Eye (tissue), 1 donor: ENCODE measurements at regions not wholly inside any gene's neighbourhood (a gene's known extent, or its start where the extent isn't known, plus 50 kb on each side); places are given as distances from the start of the nearest gene placed in this dataset.
A peak's percentile ranks its signal among the peaks of the same experiment; 100 is the strongest.
"Not testable (repeated sequence)": the region's sequence is repeated elsewhere in the genome, so short reads cannot be mapped to it uniquely, and the experiment has no call there.

Experiments
- DNase-seq: peaks from one replicate; pipeline ENCODE4 v3.0.0-alpha.2; 2015

DNA sequence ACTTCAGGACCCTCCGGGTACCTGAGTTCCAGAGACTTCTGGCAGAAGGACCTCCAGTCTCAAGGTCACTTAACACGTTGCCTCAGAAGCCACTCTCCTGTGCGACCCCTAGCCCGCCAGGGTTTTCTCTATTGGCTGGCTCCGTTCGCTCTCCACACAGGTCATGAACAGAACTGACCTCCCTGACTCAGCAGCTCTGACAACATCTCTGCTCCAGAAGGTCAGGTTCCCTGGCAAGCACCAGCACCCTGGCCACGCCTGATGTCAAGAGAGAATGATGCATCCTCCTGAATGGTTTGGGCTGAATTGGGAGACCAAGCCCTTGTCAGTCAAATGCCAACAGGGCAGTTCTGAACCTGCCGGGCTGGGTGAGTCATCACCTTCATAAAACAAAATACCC lies 84.3 kb upstream of the TMEM45B start:
- DNase-seq = no peak

DNA sequence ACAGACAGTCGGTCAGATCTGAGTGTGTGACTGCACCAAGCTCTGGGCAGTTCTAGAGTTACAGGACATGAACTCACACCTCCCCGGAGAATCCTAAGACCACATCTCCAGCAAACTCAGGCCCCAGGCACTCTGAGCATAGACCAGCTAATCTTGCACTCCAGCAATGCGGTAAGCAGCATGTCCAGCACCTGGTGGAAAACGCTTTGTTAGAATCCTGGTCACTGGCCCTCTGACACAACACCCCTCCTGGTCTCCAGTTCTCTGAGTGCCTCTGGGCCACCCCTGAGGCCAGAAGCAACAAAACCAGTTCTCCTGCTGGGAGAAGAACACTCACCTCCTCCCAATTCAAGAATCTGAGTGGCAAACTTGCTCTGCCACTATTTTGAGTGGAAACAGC lies 82.7 kb upstream of the TMEM45B start:
- DNase-seq = no peak

DNA sequence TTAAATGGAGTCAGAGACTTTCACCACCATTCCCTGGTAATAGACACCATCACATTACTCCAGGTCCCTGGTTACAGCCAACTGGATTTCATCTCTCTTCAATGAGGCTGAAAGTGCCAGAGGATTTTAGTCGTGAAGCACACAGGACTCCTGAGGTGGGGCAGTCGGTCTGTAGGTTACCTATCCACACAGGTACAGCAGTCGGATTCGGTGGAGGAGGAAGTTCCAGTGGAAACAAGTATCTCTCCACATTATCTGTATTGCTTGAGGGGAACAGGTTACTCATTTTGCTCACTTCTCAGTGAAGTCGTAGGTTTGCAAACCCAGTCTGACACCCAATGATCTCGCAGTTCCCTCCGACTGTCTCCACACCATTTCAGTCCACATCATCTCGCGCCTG lies 82.3 kb upstream of the TMEM45B start:
- DNase-seq = no peak

DNA sequence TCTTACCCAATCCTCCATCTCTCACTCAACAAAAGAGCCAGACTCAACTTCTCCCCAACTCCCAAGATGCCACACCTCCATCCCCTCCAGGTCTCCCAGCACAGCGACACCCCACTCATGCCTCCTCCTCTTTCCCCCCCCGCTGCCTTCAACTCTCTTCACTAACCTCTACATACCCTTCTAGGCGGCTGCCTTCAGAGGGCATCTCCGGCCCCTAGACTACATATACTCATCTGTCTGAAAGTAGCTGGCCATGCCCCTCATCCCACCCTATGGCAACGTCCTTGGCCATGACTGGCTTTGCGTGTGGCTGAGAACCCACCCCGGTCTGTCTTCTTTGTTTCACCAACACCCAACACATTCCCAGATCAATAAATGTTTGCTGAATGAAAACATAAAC lies 81.7 kb upstream of the TMEM45B start:
- DNase-seq = no peak

DNA sequence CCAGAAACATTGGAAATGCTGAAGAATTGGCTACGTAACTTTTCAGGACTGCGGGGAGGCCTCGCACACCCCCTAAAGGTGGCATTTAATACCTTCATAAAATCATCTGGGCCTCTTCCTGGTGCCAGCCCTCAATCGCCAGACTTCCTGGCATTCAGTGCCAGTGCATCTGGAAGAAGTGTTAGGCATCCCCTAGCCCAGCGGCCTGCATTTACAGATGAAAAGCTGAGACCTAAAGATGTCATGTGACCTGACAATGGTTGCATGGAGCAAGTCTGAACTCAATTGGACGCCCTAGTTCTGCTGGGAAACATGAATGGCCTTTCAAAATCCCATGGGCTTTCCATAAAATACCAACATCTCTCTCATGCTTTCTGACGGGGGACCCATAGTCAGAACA lies 81.0 kb upstream of the TMEM45B start:
- DNase-seq = no peak

DNA sequence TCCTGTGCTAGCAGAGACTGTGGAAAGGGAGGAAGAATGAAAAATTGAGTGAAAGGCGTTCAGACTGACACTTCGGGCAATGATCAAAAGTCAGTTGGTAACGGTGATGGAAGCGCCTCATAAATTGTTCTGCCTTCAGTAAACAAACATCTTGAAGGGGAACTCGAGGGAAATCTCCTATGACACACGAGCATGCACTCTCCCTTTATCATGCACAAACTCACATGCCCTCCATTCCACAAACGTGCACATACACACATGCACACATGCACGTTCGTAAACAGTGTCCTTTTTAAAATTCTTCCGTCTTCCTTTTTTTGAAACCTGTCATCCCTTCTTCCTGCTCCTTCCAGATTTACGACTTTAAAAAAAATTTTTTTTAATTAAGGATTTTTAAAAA lies 77.8 kb upstream of the TMEM45B start:
- no peak for DNase-seq

DNA sequence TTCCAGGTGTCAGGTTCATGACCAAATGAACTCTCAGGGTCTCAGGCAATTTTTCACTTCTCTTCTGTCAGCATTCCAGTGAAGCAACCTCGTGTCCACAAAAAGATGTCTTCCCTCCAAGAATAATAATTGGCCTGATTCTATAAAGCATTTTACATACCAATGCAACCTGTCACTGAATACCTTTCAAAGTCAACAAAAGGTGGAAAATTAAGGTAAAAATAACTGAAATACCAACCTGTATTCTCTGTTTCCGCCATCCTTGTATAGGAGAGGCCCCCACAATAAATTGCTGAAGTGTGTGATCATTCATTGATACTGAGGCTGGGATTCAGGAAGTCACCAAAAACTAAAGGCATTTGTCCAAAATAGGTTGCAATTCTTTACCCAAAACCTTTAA lies 77.4 kb upstream of the TMEM45B start:
- DNase-seq = no peak

DNA sequence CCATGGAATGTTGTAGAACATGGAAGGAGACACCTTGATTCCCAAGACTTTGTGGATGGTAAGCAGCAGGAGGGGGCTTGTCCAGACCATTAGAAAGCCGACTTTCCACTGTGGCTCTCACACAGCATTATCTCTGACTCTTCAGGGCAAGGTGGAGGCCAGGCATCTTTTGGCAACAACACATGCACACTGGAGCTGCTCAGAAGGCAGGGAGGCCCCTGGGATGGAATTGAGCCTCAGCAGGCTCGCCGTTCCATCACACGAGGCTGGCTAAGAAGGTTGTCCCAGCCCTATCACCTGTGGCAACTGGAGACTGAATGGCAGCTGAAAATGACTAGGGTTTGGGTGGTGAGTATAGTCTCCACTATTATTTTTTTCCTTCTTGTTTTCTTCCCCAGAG lies 76.3 kb upstream of the TMEM45B start:
- no peak for DNase-seq

DNA sequence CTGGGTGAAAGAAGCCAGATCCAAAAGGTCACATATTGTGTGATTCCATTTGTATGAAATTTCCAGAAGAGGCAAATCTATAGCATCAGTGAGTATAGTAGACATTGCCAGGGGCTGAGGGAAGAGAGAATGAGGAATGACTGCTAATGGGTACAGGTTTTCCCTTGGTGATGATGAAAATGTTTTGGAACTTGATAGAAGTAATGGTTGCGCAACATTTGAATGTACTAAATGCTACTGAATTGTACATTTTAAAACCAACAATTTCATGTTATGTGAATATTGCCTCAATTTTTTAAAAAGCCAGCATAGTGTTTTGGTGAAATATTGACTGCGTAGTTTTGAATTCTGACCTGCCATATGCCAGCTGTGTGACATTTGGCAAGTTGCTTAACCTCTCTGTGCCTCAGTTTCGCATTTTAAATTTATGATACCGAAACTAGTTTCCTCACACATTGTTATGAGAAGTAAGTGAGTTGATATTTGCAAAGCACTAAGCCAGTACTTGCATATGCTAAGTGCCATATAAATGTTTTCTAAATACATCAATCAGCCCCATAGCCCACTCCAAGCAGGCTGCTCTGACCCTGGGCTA lies 75.4 kb upstream of the TMEM45B start:
- no peak for DNase-seq

DNA sequence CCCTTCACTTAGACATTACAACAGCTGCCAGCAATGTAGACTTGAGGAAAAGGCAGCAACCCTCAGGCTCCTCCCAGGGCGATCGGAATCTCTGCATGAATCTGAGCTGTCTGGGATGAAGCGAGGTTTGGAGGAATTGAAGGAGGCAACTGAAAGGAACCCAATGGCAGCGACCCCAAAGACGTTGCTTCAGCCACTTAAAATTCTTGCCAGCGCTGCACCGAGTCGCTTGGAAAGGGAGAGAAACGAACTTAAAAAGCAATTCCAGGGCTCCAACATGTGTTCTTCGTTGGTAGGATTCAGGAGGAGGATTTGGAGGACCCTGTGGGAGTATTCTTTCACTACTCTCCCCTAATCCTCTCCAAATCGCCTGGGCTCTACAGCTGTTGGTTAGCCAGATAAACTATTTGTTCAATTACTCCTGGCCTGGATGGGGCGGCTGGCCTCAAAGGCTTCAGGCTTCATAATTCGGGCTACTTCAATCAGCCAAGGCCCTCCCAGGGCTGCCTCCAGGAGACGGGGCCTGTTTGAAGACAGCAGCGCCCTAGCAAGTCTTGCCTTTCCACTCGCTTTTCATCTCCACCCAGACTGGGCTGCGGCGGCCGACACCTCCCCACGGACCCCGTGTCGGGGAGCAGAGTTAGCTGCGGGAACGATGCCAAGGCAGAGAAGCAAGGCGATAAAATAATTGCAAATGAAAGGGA lies 72.4 kb upstream of the TMEM45B start:
- peak; percentile 68 for DNase-seq

DNA sequence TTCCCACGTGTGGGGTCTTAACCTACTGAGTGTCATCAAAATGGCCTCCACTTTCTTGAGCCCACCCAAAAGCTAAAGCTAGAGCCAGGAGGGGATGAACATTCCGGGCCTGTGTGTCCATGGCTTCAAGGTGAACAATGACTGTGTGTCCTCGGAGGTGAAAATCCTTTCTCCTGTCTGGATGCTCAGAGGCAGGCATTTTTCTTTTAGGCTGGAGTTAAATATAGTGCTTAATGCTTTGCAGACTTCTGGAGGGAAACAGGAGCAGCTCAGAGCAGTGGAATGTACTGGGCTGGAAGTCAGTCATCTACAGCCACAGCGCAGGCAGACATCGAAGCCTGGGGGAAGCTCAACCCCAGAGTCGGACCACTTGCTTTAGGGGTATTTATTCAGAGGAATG lies 68.6 kb upstream of the TMEM45B start:
- DNase-seq = no peak

DNA sequence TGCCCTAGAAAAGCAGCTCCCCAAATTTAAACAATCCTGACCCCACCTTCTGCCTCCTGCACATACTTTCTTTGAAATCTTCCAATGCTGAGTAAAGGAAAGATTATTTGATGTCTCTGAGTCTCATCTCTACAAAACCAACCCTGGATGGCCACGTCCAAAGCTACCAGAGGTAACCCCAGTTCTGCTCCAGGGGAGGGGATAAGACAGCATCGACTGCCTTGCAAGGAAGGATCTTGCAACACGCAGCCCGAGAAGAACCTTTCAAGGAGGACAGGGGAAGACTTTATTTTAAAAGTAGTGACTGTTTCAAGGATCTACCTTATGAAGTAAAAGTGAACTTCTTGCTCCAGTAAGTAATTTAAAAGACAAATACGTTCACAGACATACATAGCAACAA lies 66.5 kb upstream of the TMEM45B start:
- DNase-seq = no peak

DNA sequence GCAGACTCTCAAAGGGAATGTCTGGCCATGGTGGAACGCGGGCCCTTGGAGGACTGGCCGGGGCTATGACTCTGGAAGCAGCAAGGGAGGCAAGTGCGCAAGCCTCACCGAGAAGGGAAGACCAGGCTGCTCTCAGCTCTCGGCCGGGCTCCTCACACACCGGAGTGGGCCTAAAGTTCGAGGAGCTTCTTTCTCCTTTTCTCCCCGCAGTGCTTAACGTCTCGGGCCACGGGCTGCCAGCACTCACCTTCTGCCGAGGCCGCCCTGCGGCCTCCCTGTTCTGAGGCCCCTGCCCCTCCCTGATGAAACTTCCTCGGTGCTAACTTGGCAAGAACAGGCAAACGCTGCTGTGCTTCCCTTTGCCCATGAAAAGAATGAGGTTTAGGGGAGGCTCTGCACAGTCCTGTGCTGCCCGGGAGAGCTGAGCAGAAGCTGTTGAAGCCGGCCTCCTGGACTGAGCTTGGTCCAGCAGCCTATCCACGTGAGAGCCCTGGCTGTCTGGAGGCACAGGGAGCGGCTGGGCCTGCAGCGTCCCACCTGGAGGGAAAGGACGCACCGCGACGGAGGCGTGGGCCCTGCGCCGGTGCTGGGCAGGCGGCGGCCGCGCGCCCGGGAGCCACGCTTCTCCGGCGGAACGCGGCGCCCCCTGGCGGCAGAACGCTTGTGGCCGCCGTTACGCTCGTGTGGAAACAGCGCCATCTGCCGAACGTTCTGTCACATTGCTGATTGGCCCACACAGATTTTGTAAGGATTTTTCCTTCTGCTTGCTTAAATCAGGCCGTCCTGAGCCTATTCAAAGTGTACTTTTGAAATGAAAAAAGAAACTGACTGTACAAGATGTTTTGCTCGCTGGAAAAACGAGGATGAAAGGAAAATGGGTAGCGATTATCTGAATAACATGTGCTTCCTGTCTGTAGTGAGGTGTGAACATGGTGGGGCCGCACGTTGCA lies 65.0 kb upstream of the TMEM45B start:
- peak; percentile 90 for DNase-seq

DNA sequence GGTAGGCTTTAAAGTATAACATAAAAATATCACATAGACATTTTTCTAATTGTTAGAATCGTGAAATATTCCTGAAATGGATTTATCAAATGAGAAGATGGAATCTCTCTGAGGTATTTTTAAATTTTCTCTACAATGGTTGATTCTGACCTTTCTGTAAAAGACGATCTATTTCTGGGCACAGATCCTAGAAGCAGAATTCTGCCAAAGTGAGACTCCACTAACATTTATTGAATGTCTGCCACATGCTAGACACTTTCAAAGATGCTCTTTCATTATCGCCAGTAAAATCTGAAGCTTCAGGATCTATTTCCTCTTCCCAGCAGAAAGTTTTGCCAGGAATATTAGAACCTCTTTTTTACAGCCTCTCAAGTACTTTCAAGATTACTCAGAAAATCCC lies 64.1 kb upstream of the TMEM45B start:
- DNase-seq = no peak

DNA sequence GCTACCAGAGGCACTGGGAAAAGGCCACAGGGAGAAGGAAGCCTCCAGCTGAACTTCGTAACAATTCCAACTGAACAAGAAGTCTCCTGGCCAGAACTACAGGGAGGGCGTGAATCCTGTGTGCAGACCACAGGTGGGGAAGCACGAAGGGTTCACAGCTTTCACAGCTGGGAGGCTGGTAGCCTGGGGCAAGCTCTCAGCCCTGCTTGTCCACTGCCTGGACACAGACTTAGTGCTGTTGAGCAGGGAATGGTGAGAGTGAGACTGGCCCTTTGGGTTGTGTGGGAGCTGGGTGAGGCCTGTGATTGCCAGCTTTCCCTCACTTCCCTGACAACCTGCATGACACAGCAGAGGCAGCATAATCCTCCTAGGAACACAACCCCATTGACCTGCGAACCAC lies 52.1 kb upstream of the TMEM45B start:
- DNase-seq = not testable (repeated sequence)

DNA sequence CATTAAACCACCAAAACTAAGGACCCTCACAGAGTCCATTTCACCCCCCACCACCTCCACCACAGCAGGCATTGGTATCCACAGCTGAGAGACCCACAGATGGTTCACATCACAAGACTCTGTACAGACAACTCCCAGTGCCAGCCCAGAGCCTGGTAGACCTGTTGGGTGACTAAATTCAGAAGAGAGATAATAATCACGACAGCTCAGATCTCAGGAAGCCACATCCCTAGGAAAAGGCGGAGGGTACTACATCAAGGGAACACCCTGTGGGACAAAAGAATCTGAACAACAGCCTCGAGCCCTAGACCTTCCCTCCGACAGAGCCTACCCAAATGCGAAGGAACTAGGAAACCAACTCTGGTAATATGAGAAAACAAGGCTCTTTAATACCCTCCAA lies 51.4 kb upstream of the TMEM45B start:
- DNase-seq = not testable (repeated sequence)
